Liver (tissue), 8 donors: ENCODE measurements at regions not wholly inside any gene's neighbourhood (a gene's known extent, or its start where the extent isn't known, plus 50 kb on each side); places are given as distances from the start of the nearest gene placed in this dataset.

Experiments used
- DNase-seq: peaks from one replicate; pipeline ENCODE4 v3.0.0-alpha.2; 2017; ENCODE audit warnings: low spot score
- H3K27ac ChIP-seq, 2 donors: one replicate each; pipeline ENCODE4 v1.7.0; 2013; ENCODE audit warnings: inconsistent platforms in 2 of 2, low read length in 2 of 2, control low read depth in 1 of 2, low read depth in 1 of 2, mild to moderate bottlenecking in 1 of 2
- H3K27me3 ChIP-seq, 4 donors: one replicate each; pipeline versions ENCODE4 v1.6.1 to v1.7.0; 2013; ENCODE audit warnings: low read length in 3 of 4, inconsistent platforms in 1 of 4, mild to moderate bottlenecking in 1 of 4, moderate library complexity in 1 of 4; ENCODE audit not compliant: control insufficient read depth in 4 of 4, insufficient read depth in 4 of 4
- H3K36me3 ChIP-seq, 4 donors: one replicate each; pipeline versions ENCODE4 v1.6.1 to v1.7.0; 2013; ENCODE audit warnings: low read length in 3 of 4, mild to moderate bottlenecking in 3 of 4, low read depth in 1 of 4, moderate library complexity in 1 of 4; ENCODE audit not compliant: control insufficient read depth in 4 of 4, insufficient read depth in 3 of 4
- H3K4me1 ChIP-seq, 4 donors: one replicate each; pipeline versions ENCODE4 v1.6.1 to v1.7.0; 2013; ENCODE audit warnings: low read length in 3 of 4, mild to moderate bottlenecking in 3 of 4, moderate library complexity in 1 of 4; ENCODE audit not compliant: control insufficient read depth in 4 of 4, insufficient read depth in 4 of 4
- H3K4me3 ChIP-seq, 3 donors: one replicate each; pipeline versions ENCODE4 v1.6.1 to v1.7.0; 2013; ENCODE audit warnings: low read length in 3 of 3, control low read depth in 1 of 3, low read depth in 1 of 3, mild to moderate bottlenecking in 1 of 3
- H3K9ac ChIP-seq, 2 donors: one replicate each; pipeline ENCODE4 v1.7.0; 2013; ENCODE audit warnings: low read length in 2 of 2, mild to moderate bottlenecking in 2 of 2, moderate library complexity in 2 of 2, control low read depth in 1 of 2, low read depth in 1 of 2
- H3K9me3 ChIP-seq, 4 donors: one replicate each; pipeline versions ENCODE4 v1.6.1 to v1.7.0; 2013; ENCODE audit warnings: low read length in 3 of 4; ENCODE audit not compliant: control insufficient read depth in 4 of 4
- CTCF ChIP-seq: fragments of 150-350 bp; IDR thresholded peaks from 2 replicates; pipeline ENCODE4 v1.5.1; 2017; ENCODE audit warnings: improper control_type of control experiment, low read depth, low read length; ENCODE audit not compliant: missing input control
- EGR1 ChIP-seq, 2 donors: IDR thresholded peaks; 2 replicates each; pipeline ENCODE4 v1.6.1; 2016 to 2018; ENCODE audit warnings: antibody characterized with exemption in 2 of 2, low read depth in 2 of 2
- FOXA1 ChIP-seq: IDR thresholded peaks from 2 replicates; pipeline ENCODE4 v1.6.1; 2016; ENCODE audit warnings: antibody characterized with exemption
- FOXA2 ChIP-seq: IDR thresholded peaks from 2 replicates; pipeline ENCODE4 v1.6.1; 2016; ENCODE audit warnings: antibody characterized with exemption
- GABPA ChIP-seq, 2 donors: IDR thresholded peaks in 1 of 2; conservative IDR thresholded peaks in 1 of 2; 2 replicates each; pipeline ENCODE4 v1.6.1; 2016; ENCODE audit warnings: antibody characterized with exemption in 2 of 2, mild to moderate bottlenecking in 1 of 2, moderate library complexity in 1 of 2
- HNF4A ChIP-seq, 2 donors: conservative IDR thresholded peaks; 2 replicates each; pipeline ENCODE4 v1.6.1; 2016; ENCODE audit warnings: antibody characterized with exemption in 2 of 2, mild to moderate bottlenecking in 2 of 2
- HNF4G ChIP-seq: IDR thresholded peaks from 2 replicates; pipeline ENCODE4 v1.6.1; 2016; ENCODE audit warnings: antibody characterized with exemption
- MAX ChIP-seq: IDR thresholded peaks from 2 replicates; pipeline ENCODE4 v1.6.1; 2016; ENCODE audit warnings: antibody characterized with exemption
- NR2F2 ChIP-seq: IDR thresholded peaks from 2 replicates; pipeline ENCODE4 v1.6.1; 2016; ENCODE audit warnings: antibody characterized with exemption
- RAD21 ChIP-seq, 2 donors: IDR thresholded peaks; 2 replicates each; pipeline ENCODE4 v1.6.1; 2016; ENCODE audit warnings: antibody characterized with exemption in 2 of 2, mild to moderate bottlenecking in 2 of 2
- REST ChIP-seq: IDR thresholded peaks from 2 replicates; pipeline ENCODE4 v1.6.1; 2016; ENCODE audit warnings: antibody characterized with exemption, mild to moderate bottlenecking
- RXRA ChIP-seq, 2 donors: IDR thresholded peaks; 2 replicates each; pipeline ENCODE4 v1.6.1; 2017 to 2018; ENCODE audit warnings: antibody characterized with exemption in 2 of 2, mild to moderate bottlenecking in 1 of 2
- SP1 ChIP-seq: IDR thresholded peaks from 2 replicates; pipeline ENCODE4 v1.6.1; 2018; ENCODE audit warnings: antibody characterized with exemption, mild to moderate bottlenecking
- TAF1 ChIP-seq: conservative IDR thresholded peaks from 2 replicates; pipeline ENCODE4 v1.6.1; 2016; ENCODE audit warnings: antibody characterized with exemption, mild to moderate bottlenecking
- YY1 ChIP-seq: IDR thresholded peaks from 2 replicates; pipeline ENCODE4 v1.6.1; 2016; ENCODE audit warnings: antibody characterized with exemption, mild to moderate bottlenecking
- WGBS: extraction: QIAGEN DNeasy Blood & Tissue Kit; methylation state at CpG from one replicate; pipeline ENCODE4 v1.1.7; 2013; 5-methylcytosine and 5-hydroxymethylcytosine counted together
- donor health status: healthy.
- donor health status: healthy.
- donor health status: healthy.
- donor health status: healthy.
- donor health status: healthy.

- Histone ChIP-seq H3K4me1 (no peaks in the 10 kb centered on the region), H3K9ac (no peak overlapping the region), H3K36me3 (no peaks in the 10 kb centered on the region), H3K27me3 (no peaks in the 10 kb centered on the region), H3K4me3 (no peak overlapping the region), H3K27ac (no peak overlapping the region), H3K9me3 (no peaks in the 10 kb centered on the region)
- no peak for DNase-seq
- 66% methylated on average over 5 of the region's 5 CpGs for WGBS
- no peak for TF ChIP-seq FOXA1
- no peak for TF ChIP-seq MAX
- TF ChIP-seq REST = no peak
- no peak for TF ChIP-seq TAF1
- no peak for TF ChIP-seq NR2F2
- TF ChIP-seq EGR1 (IDR thresholded peaks at IDR 0.05; ENCODE audit: low read depth in 2 of 2) = no peak
- TF ChIP-seq FOXA2 = no peak
- no peak for TF ChIP-seq CTCF
- TF ChIP-seq YY1 = no peak
- TF ChIP-seq GABPA (IDR thresholded peaks at IDR 0.05 in 1 of 2, conservative IDR thresholded peaks at IDR 0.05 in 1 of 2) = no peak
- no peak for TF ChIP-seq HNF4A (conservative IDR thresholded peaks at IDR 0.05)
- no peak for TF ChIP-seq RXRA (IDR thresholded peaks at IDR 0.05)
These were observed 189.3 kb upstream of the SP4 start for GRCh38 chr7:21238400-21239116.

GRCh38 chr7:21243265-21243664 lies 184.6 kb upstream of the SP4 start:
- Histone ChIP-seq H3K27ac (no peak overlapping the region), H3K9me3 (no peaks in the 10 kb centered on the region), H3K36me3 (no peaks in the 10 kb centered on the region), H3K9ac (no peak overlapping the region), H3K4me1 (no peaks in the 10 kb centered on the region), H3K4me3 (no peak overlapping the region), H3K27me3 (peaks cover 0 to 7% (median 3%) of the 10 kb centered on the region in 4 donors)
- DNase-seq = no peak
- TF ChIP-seq RAD21 (IDR thresholded peaks at IDR 0.05) (no peak), REST (no peak), GABPA (IDR thresholded peaks at IDR 0.05 in 1 of 2, conservative IDR thresholded peaks at IDR 0.05 in 1 of 2) (no peak), SP1 (no peak), HNF4G (no peak), EGR1 (IDR thresholded peaks at IDR 0.05; ENCODE audit: low read depth in 2 of 2) (no peak), RXRA (IDR thresholded peaks at IDR 0.05) (no peak), YY1 (no peak), FOXA2 (no peak)
- 43% methylated on average over 3 of the region's 3 CpGs for WGBS
